Keratinocyte (primary cell): ENCODE measurements at regions not wholly inside any gene's neighbourhood (a gene's known extent, or its start where the extent isn't known, plus 50 kb on each side); places are given as distances from the start of the nearest gene placed in this dataset.

Experiments used
- DNase-seq: peaks from one replicate; pipeline ENCODE4 v3.0.0-alpha.2; 2011; ENCODE audit warnings: low read depth, missing footprints, low spot score
- FAIRE-seq: peaks from 2 replicates; lab custom pipeline; 2011; peaks lifted over from hg19 to GRCh38; lab: Jason Lieb, UNC
- H2AFZ ChIP-seq: 2 replicates; pipeline ENCODE4 v1.6.0; 2012; ENCODE audit warnings: low read length, control low read depth, inconsistent platforms; ENCODE audit not compliant: control insufficient read depth
- H3K27ac ChIP-seq: 2 replicates; pipeline ENCODE4 v1.5.1; 2011; ENCODE audit warnings: low read length; ENCODE audit not compliant: control insufficient read depth, insufficient read depth
- H3K27me3 ChIP-seq: 3 replicates; pipeline ENCODE4 v1.6.0; 2011; ENCODE audit warnings: low read length; ENCODE audit not compliant: control insufficient read depth, insufficient read depth; ENCODE audit errors: extremely low read depth
- H3K36me3 ChIP-seq, 2 experiments: 2 replicates in 1 of 2; 3 replicates in 1 of 2; pipeline ENCODE4 v1.5.1; 2011; ENCODE audit warnings: low read length in 2 of 2, mild to moderate bottlenecking in 1 of 2; ENCODE audit not compliant: control insufficient read depth in 2 of 2, insufficient read depth in 2 of 2; ENCODE audit errors: extremely low read depth in 1 of 2
- H3K4me1 ChIP-seq: 3 replicates; pipeline ENCODE4 v1.5.1; 2011; ENCODE audit warnings: low read length; ENCODE audit not compliant: control insufficient read depth, insufficient read depth; ENCODE audit errors: extremely low read depth
- H3K4me2 ChIP-seq: 3 replicates; pipeline ENCODE4 v1.6.0; 2011; ENCODE audit warnings: low read depth, low read length; ENCODE audit not compliant: control insufficient read depth, insufficient read depth; ENCODE audit errors: extremely low read depth
- H3K4me3 ChIP-seq, 3 experiments: fragments of 200-600 bp in 1 of 3; sonication (generic) in 1 of 3; 2 replicates in 2 of 3; 3 replicates in 1 of 3; pipeline ENCODE4 v1.5.1; 2011 to 2016; ENCODE audit warnings: low read length in 3 of 3, mild to moderate bottlenecking in 3 of 3, control low read depth in 2 of 3, inconsistent platforms in 1 of 3, low read depth in 1 of 3, mixed read lengths in 1 of 3, mixed run types in 1 of 3, moderate library complexity in 1 of 3; ENCODE audit not compliant: control insufficient read depth in 2 of 3, insufficient read depth in 2 of 3; ENCODE audit errors: extremely low read depth in 1 of 3
- H3K79me2 ChIP-seq: 2 replicates; pipeline ENCODE4 v1.6.0; 2012; ENCODE audit warnings: low read length; ENCODE audit not compliant: control insufficient read depth, insufficient read depth
- H3K9ac ChIP-seq: 3 replicates; pipeline ENCODE4 v1.6.0; 2011; ENCODE audit warnings: low read length; ENCODE audit not compliant: control insufficient read depth, insufficient read depth; ENCODE audit errors: extremely low read depth
- H3K9me1 ChIP-seq: 3 replicates; pipeline ENCODE4 v1.6.0; 2011; ENCODE audit warnings: low read length; ENCODE audit not compliant: control insufficient read depth, insufficient read depth; ENCODE audit errors: extremely low read depth
- H3K9me3 ChIP-seq: 2 replicates; pipeline ENCODE4 v1.5.1; 2012; ENCODE audit warnings: low read depth, low read length; ENCODE audit not compliant: control insufficient read depth
- H4K20me1 ChIP-seq: 3 replicates; pipeline ENCODE4 v1.6.0; 2011; ENCODE audit warnings: low read length; ENCODE audit not compliant: control insufficient read depth, insufficient read depth; ENCODE audit errors: extremely low read depth
- CTCF ChIP-seq, 3 experiments: IDR thresholded peaks in 1 of 3; conservative IDR thresholded peaks in 1 of 3; optimal IDR thresholded peaks in 1 of 3; 2 replicates in 2 of 3; 3 replicates in 1 of 3; pipeline versions ENCODE3 to v1.5.1; 2011; ENCODE audit warnings: low read length in 3 of 3, mild to moderate bottlenecking in 3 of 3, moderate library complexity in 2 of 3, control low read depth in 1 of 3, inconsistent platforms in 1 of 3; ENCODE audit not compliant: insufficient read depth in 2 of 3; ENCODE audit errors: extremely low read depth in 1 of 3
- EZH2 ChIP-seq: IDR thresholded peaks from one replicate; pipeline ENCODE4 v1.6.1; 2012; ENCODE audit warnings: inconsistent platforms, mild to moderate bottlenecking, low read length, moderate library complexity
- dilution Hi-C: fragments of 300-500 bp; cut with MboI; formaldehyde crosslinking; loops from one replicate; pipeline ENCODE4 v1.7.0; 2020; ENCODE audit warnings: low sequenced_read_pairs; ENCODE audit not compliant: extremely low pct_ligation_motif_present

GRCh38 chr3:177781686-177782161 is 584.4 kb upstream of the TBL1XR1 start:
- H3K9me3 ChIP-seq = no peaks in the 10 kb centered on the region
- no peak for DNase-seq
- no peak overlapping the region for H3K4me3 ChIP-seq
- no peak overlapping the region for H3K9ac ChIP-seq
- FAIRE-seq = no peak
- H3K4me1 ChIP-seq = peaks cover 8% of the 10 kb centered on the region
- no peaks in the 10 kb centered on the region for H3K79me2 ChIP-seq
- H3K27ac ChIP-seq = no peak overlapping the region
- no peaks in the 10 kb centered on the region for H3K36me3 ChIP-seq
- no peaks in the 10 kb centered on the region for H3K9me1 ChIP-seq
- no peak for TF ChIP-seq EZH2
- TF ChIP-seq CTCF (optimal IDR thresholded peaks at IDR 0.05 in 1 of 3, IDR thresholded peaks at IDR 0.05 in 1 of 3, conservative IDR thresholded peaks at IDR 0.05 in 1 of 3; ENCODE audit: extremely low read depth in 1 of 3, insufficient read depth in 2 of 3, low read length in 3 of 3) = no peak
- no peaks in the 10 kb centered on the region for H3K27me3 ChIP-seq
- no peaks in the 10 kb centered on the region for H4K20me1 ChIP-seq
- dilution Hi-C loops = no loop called here
- H3K4me2 ChIP-seq = no peak overlapping the region
- H2AFZ ChIP-seq = no peak overlapping the region

- FAIRE-seq = no peak
- no peaks in the 10 kb centered on the region for H4K20me1 ChIP-seq
- no peak for DNase-seq
- no peak overlapping the region for H3K27ac ChIP-seq
- no peak overlapping the region for H3K9ac ChIP-seq
- no peaks in the 10 kb centered on the region for H3K27me3 ChIP-seq
- no peaks in the 10 kb centered on the region for H3K9me3 ChIP-seq
- no peak for TF ChIP-seq CTCF (optimal IDR thresholded peaks at IDR 0.05 in 1 of 3, IDR thresholded peaks at IDR 0.05 in 1 of 3, conservative IDR thresholded peaks at IDR 0.05 in 1 of 3; ENCODE audit: extremely low read depth in 1 of 3, insufficient read depth in 2 of 3, low read length in 3 of 3)
- TF ChIP-seq EZH2 = no peak
- H2AFZ ChIP-seq = no peak overlapping the region
- H3K36me3 ChIP-seq = no peaks in the 10 kb centered on the region
- H3K4me2 ChIP-seq = no peak overlapping the region
- H3K4me3 ChIP-seq = no peak overlapping the region
- no peaks in the 10 kb centered on the region for H3K4me1 ChIP-seq
- H3K79me2 ChIP-seq = no peaks in the 10 kb centered on the region
- dilution Hi-C loops = no loop called here
- no peaks in the 10 kb centered on the region for H3K9me1 ChIP-seq
Observed at GRCh38 chr3:177783338-177783737, 586.1 kb upstream of the TBL1XR1 start.
